ENCODE measurements at regions not wholly inside any gene's neighbourhood (a gene's known extent, or its start where the extent isn't known, plus 50 kb on each side); places are given as distances from the start of the nearest gene placed in this dataset.

GRCh38 chr12:69000540-69001243, 67.7 kb upstream of the CPM start:
- Histone ChIP-seq H2BK20ac (ENCODE audit: low read length) (no peak overlapping the region), H3K56ac (replicated peaks; ENCODE audit: insufficient read length, low read depth, low read length) (no peak overlapping the region), H3K4ac (replicated peaks; ENCODE audit: insufficient read length, low read depth, low read length) (no peak overlapping the region), H3K4me1 (replicated peaks in 1 of 4; ENCODE audit: control insufficient read depth in 3 of 4, insufficient read depth in 4 of 4, low read length in 3 of 4) (no peaks in the 10 kb centered on the region), H3K79me2 (ENCODE audit: control insufficient read depth in 1 of 2, insufficient read depth in 2 of 2, low read length in 2 of 2) (no peaks in the 10 kb centered on the region), H3K79me1 (ENCODE audit: low read depth, low read length) (no peaks in the 10 kb centered on the region), H2BK12ac (ENCODE audit: low read depth, low read length) (no peak overlapping the region), H3K23ac (ENCODE audit: insufficient read length) (no peak overlapping the region), H3K36me3 (ENCODE audit: control insufficient read depth in 2 of 4, insufficient read depth in 4 of 4, low read length in 3 of 4) (no peaks in the 10 kb centered on the region), H3K18ac (ENCODE audit: extremely low read depth, low read length) (no peak overlapping the region), H4K91ac (replicated peaks; ENCODE audit: insufficient read length, low read length) (no peak overlapping the region), H4K20me1 (replicated peaks in 1 of 2; ENCODE audit: control insufficient read depth in 1 of 2, insufficient read depth in 2 of 2, low read length in 2 of 2) (no peaks in the 10 kb centered on the region), H3K9ac (replicated peaks in 1 of 4; ENCODE audit: extremely low read depth in 1 of 4, low read depth in 3 of 4, low read length in 3 of 4) (no peak overlapping the region), H2AFZ (ENCODE audit: low read length) (no peak overlapping the region), H3K9me3 (ENCODE audit: insufficient read depth in 2 of 2, low read depth in 1 of 2, low read length in 1 of 2) (peaks cover 2 to 6% of the 10 kb centered on the region in 2 experiments; a peak in 2 of 4 replicates), H3K27ac (ENCODE audit: low read depth, low read length) (no peak overlapping the region), H2AK5ac (ENCODE audit: low read depth, low read length) (no peak overlapping the region), H2BK120ac (replicated peaks; ENCODE audit: low read depth, low read length) (no peak overlapping the region), H3K27me3 (replicated peaks in 1 of 4; ENCODE audit: control insufficient read depth in 3 of 4, extremely low read depth in 1 of 4, insufficient read depth in 3 of 4, low read length in 3 of 4) (0 out of 7 replicates have a peak, but pooled peaks cover 0 to 3% (median 0%) of the 10 kb centered on the region in 4 experiments), H3K4me2 (ENCODE audit: insufficient read depth in 1 of 2, low read depth in 2 of 2, low read length in 2 of 2) (no peak overlapping the region), H3K23me2 (ENCODE audit: low read depth, low read length) (no peaks in the 10 kb centered on the region), H2BK5ac (ENCODE audit: low read depth, low read length) (no peak overlapping the region), H4K8ac (ENCODE audit: extremely low read depth, insufficient read depth, low read length) (no peak overlapping the region), H2BK15ac (ENCODE audit: low read length) (no peak overlapping the region), H4K5ac (ENCODE audit: insufficient read length, low read depth, low read length) (no peak overlapping the region), H3K4me3 (ENCODE audit: extremely low read depth in 1 of 4, insufficient read depth in 2 of 4, low read depth in 3 of 4, low read length in 4 of 4) (no peak overlapping the region), H3K14ac (ENCODE audit: insufficient read length) (no peak overlapping the region)
- no peak for FAIRE-seq
- no peak for TF ChIP-seq KDM5A (IDR thresholded peaks at IDR 0.05; ENCODE audit: low read length)
- TF ChIP-seq CBX5 (IDR thresholded peaks at IDR 0.05; ENCODE audit: low read depth, low read length): no peak
- 70% methylated on average over 2 of the region's 2 CpGs; no CpG with 5 or more reads in 1 of the 2 experiments for WGBS, 2 experiments (ENCODE audit: extremely low coverage in 1 of 2, insufficient coverage in 1 of 2, insufficient read length in 1 of 2, insufficient replicate concordance in 2 of 2, low coverage in 1 of 2, low lambda C conversion rate in 2 of 2, missing lambda C conversion rate in 1 of 2)
- POLR2A ChIA-PET (ENCODE audit: partially characterized antibody): no interaction called here
- no peak for DNase-seq (ENCODE audit: low read depth in 1 of 2, low spot score in 2 of 2)
- CTCF ChIA-PET (ENCODE audit: partially characterized antibody): interaction anchor here (0.7 to 1.4 kb wide), 2 partner anchors 45 to 171 kb away, joined by 4 read pairs; no protein-coding TSS in a partner anchor
